H9 (cell line): ENCODE measurements at regions not wholly inside any gene's neighbourhood (a gene's known extent, or its start where the extent isn't known, plus 50 kb on each side); places are given as distances from the start of the nearest gene placed in this dataset.

Source experiments
- DNase-seq: peaks from one replicate; pipeline ENCODE4 v3.0.0-alpha.2; 2017
- H2AFZ ChIP-seq: one replicate; pipeline ENCODE4 v1.6.1; 2013; ENCODE audit warnings: mild to moderate bottlenecking, low read length, control low read depth, moderate library complexity
- H2AK5ac ChIP-seq: 2 replicates; pipeline ENCODE4 v1.6.1; 2013; ENCODE audit warnings: low read length, control low read depth, mixed read lengths; ENCODE audit not compliant: insufficient read length
- H2BK120ac ChIP-seq: one replicate; pipeline ENCODE4 v1.6.1; 2013; ENCODE audit warnings: low read depth, mild to moderate bottlenecking, low read length, control low read depth, inconsistent platforms; ENCODE audit not compliant: poor library complexity, severe bottlenecking
- H2BK12ac ChIP-seq: 2 replicates; pipeline ENCODE4 v1.6.1; 2013; ENCODE audit warnings: low read length, control low read depth, mixed read lengths, low read depth; ENCODE audit not compliant: insufficient read length
- H2BK15ac ChIP-seq: 2 replicates; pipeline ENCODE4 v1.6.1; 2013; ENCODE audit warnings: low read depth, low read length, control low read depth
- H2BK20ac ChIP-seq: one replicate; pipeline ENCODE4 v1.6.1; 2013; ENCODE audit warnings: low read depth, mild to moderate bottlenecking, low read length, control low read depth, inconsistent platforms; ENCODE audit not compliant: poor library complexity, severe bottlenecking
- H2BK5ac ChIP-seq: 2 replicates; pipeline ENCODE4 v1.6.1; 2013; ENCODE audit warnings: low read length, control low read depth, mixed read lengths; ENCODE audit not compliant: insufficient read length
- H3K14ac ChIP-seq: 2 replicates; pipeline ENCODE4 v1.6.1; 2013; ENCODE audit warnings: low read length, control low read depth; ENCODE audit not compliant: insufficient read depth
- H3K18ac ChIP-seq: 2 replicates; pipeline ENCODE4 v1.6.1; 2013; ENCODE audit warnings: low read depth, mild to moderate bottlenecking, mixed read lengths, low read length, control low read depth; ENCODE audit not compliant: insufficient read length
- H3K23ac ChIP-seq: 2 replicates; pipeline ENCODE4 v1.6.1; 2013; ENCODE audit warnings: low read length, control low read depth, mixed read lengths, low read depth; ENCODE audit not compliant: insufficient read length
- H3K23me2 ChIP-seq: 2 replicates; pipeline ENCODE4 v1.6.1; 2013; ENCODE audit warnings: low read depth, mild to moderate bottlenecking, mixed read lengths, low read length, control low read depth; ENCODE audit not compliant: insufficient read length, poor library complexity, severe bottlenecking
- H3K27ac ChIP-seq: 2 replicates; pipeline ENCODE4 v1.5.1; 2013; ENCODE audit warnings: low read length, control low read depth, mixed read lengths, low read depth; ENCODE audit not compliant: insufficient read length
- H3K27me3 ChIP-seq: 2 replicates; pipeline ENCODE4 v1.6.1; 2013; ENCODE audit warnings: low read length, control low read depth, inconsistent platforms; ENCODE audit not compliant: insufficient read depth
- H3K4ac ChIP-seq: 2 replicates; pipeline ENCODE4 v1.6.1; 2013; ENCODE audit warnings: low read depth, mild to moderate bottlenecking, control low read depth, inconsistent platforms, low read length, moderate library complexity
- H3K4me1 ChIP-seq: 2 replicates; pipeline ENCODE4 v1.6.1; 2013; ENCODE audit warnings: low read length, control low read depth, inconsistent platforms; ENCODE audit not compliant: insufficient read depth
- H3K4me2 ChIP-seq: 2 replicates; pipeline ENCODE4 v1.6.1; 2013; ENCODE audit warnings: low read length, control low read depth, mixed read lengths; ENCODE audit not compliant: insufficient read length, insufficient read depth
- H3K56ac ChIP-seq: 2 replicates; pipeline ENCODE4 v1.6.1; 2013; ENCODE audit warnings: low read depth, mild to moderate bottlenecking, mixed read lengths, low read length, control low read depth; ENCODE audit not compliant: insufficient read length
- H3K79me1 ChIP-seq: 2 replicates; pipeline ENCODE4 v1.6.1; 2013; ENCODE audit warnings: low read depth, mild to moderate bottlenecking, moderate library complexity, low read length, control low read depth, inconsistent platforms; ENCODE audit not compliant: insufficient read depth, poor library complexity, severe bottlenecking
- H3K79me2 ChIP-seq: 2 replicates; pipeline ENCODE4 v1.6.1; 2013; ENCODE audit warnings: low read length, control low read depth, inconsistent platforms; ENCODE audit not compliant: insufficient read depth
- H3K9ac ChIP-seq: 2 replicates; pipeline ENCODE4 v1.6.1; 2013; ENCODE audit warnings: low read length, control low read depth, mixed read lengths; ENCODE audit not compliant: insufficient read length; ENCODE audit errors: extremely low read depth
- H3K9me3 ChIP-seq: one replicate; pipeline ENCODE4 v1.6.1; 2013; ENCODE audit warnings: low read depth, low read length, inconsistent platforms; ENCODE audit not compliant: control insufficient read depth
- H3T11ph ChIP-seq: one replicate; pipeline ENCODE4 v1.6.1; 2013; ENCODE audit warnings: mild to moderate bottlenecking, low read length, control low read depth, inconsistent platforms
- H4K20me1 ChIP-seq: one replicate; pipeline ENCODE4 v1.6.1; 2013; ENCODE audit not compliant: control insufficient read depth, insufficient read length, insufficient read depth
- H4K5ac ChIP-seq: 2 replicates; pipeline ENCODE4 v1.6.1; 2013; ENCODE audit warnings: low read depth, mild to moderate bottlenecking, mixed read lengths, low read length, control low read depth; ENCODE audit not compliant: insufficient read length
- H4K8ac ChIP-seq: replicated peaks from 2 replicates; pipeline ENCODE4 v1.6.1; 2013; ENCODE audit warnings: low read length, control low read depth, mixed read lengths, low read depth; ENCODE audit not compliant: insufficient read length
- H4K91ac ChIP-seq: 2 replicates; pipeline ENCODE4 v1.6.1; 2013; ENCODE audit warnings: low read depth, mild to moderate bottlenecking, moderate library complexity, mixed read lengths, low read length, control low read depth; ENCODE audit not compliant: insufficient read length
- H3K27ac Mint-ChIP-seq, 3 experiments: 2 replicates in 2 of 3; 3 replicates in 1 of 3; pipeline ENCODE4 v1.8.0; 2020 to 2021; ENCODE audit warnings: mixed read lengths in 3 of 3, mild to moderate bottlenecking in 1 of 3, moderate library complexity in 1 of 3
- H3K27me3 Mint-ChIP-seq: 2 replicates; pipeline ENCODE4 v1.8.0; 2021; ENCODE audit warnings: low read depth, mild to moderate bottlenecking, moderate library complexity, mixed read lengths
- H3K36me3 Mint-ChIP-seq, 3 experiments: 2 replicates in 2 of 3; 3 replicates in 1 of 3; pipeline ENCODE4 v1.8.0; 2020 to 2021; ENCODE audit warnings: low read depth in 3 of 3, mixed read lengths in 3 of 3; ENCODE audit not compliant: insufficient read depth in 1 of 3
- H3K4me1 Mint-ChIP-seq, 2 experiments: 2 replicates each; pipeline ENCODE4 v1.8.0; 2020; ENCODE audit warnings: mixed read lengths in 2 of 2
- H3K4me3 Mint-ChIP-seq, 2 experiments: 2 replicates in 1 of 2; 3 replicates in 1 of 2; pipeline ENCODE4 v1.8.0; 2020 to 2021; ENCODE audit warnings: mild to moderate bottlenecking in 2 of 2, mixed read lengths in 2 of 2, moderate library complexity in 1 of 2
- H3K9me3 Mint-ChIP-seq, 2 experiments: 2 replicates in 1 of 2; 3 replicates in 1 of 2; pipeline ENCODE4 v1.8.0; 2020; ENCODE audit warnings: mild to moderate bottlenecking in 2 of 2, mixed read lengths in 2 of 2, moderate library complexity in 1 of 2
- CTCF ChIP-seq: fragments of 200-600 bp; sonication (generic); conservative IDR thresholded peaks from 3 replicates; pipeline ENCODE4 v1.8.0; 2021; ENCODE audit warnings: antibody characterized with exemption, mild to moderate bottlenecking
- WGBS: extraction: QIAGEN DNeasy Blood & Tissue Kit; methylation state at CpG from one replicate; pipeline ENCODE4 v1.1.7; 2013; ENCODE audit warnings: missing lambda C conversion rate, low lambda C conversion rate, mixed read lengths; ENCODE audit not compliant: insufficient read length; ENCODE audit errors: extremely low coverage; 5-methylcytosine and 5-hydroxymethylcytosine counted together

DNA sequence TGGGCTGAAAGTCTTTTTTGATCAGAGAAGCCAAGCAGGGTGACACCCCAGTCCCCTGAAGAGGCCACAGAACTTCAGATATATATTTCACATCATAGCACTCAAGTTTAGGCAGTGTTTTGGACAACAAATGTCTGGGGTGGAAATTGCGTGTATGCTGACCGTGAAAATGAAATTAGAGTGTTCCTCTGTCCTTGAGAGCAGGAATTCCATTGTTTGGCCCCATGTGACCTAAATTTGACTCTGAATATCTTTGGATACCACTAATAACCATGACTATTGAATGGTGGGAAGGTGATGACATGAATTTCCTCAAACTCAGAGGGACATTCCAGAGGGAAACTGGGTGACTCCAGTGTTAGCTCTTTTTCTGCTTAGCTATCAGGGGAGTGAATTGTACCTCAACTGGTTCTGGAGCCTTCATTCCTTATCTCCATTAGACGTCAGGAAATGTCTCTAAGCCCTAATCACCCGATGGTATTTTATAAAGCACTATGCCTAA lies 263.5 kb upstream of the RASGRP1 start:
- H3T11ph ChIP-seq: no peak overlapping the region
- no peak overlapping the region for H2BK120ac ChIP-seq
- H3K4me1 Mint-ChIP-seq: peaks cover 5 to 6% of the 10 kb centered on the region in 2 experiments; a peak in 2 of 4 replicates
- no peaks in the 10 kb centered on the region for H3K79me2 ChIP-seq
- no peak overlapping the region for H4K8ac ChIP-seq
- H3K27me3 Mint-ChIP-seq: no peaks in the 10 kb centered on the region
- TF ChIP-seq CTCF: no peak
- H3K4me3 Mint-ChIP-seq: no peak overlapping the region; a peak in 1 of 5 replicates
- no peaks in the 10 kb centered on the region for H3K79me1 ChIP-seq
- H4K20me1 ChIP-seq: no peaks in the 10 kb centered on the region
- no peak overlapping the region for H2BK20ac ChIP-seq
- peaks cover 10% of the 10 kb centered on the region in 2 experiments; a peak in 4 of 5 replicates for H3K9me3 Mint-ChIP-seq
- H2BK15ac ChIP-seq: no peak overlapping the region
- no peak for DNase-seq
- no peak overlapping the region for H2AK5ac ChIP-seq
- H3K27me3 ChIP-seq: no peaks in the 10 kb centered on the region
- no peaks in the 10 kb centered on the region for H3K9me3 ChIP-seq
- H2AFZ ChIP-seq: no peak overlapping the region
- H3K23me2 ChIP-seq: no peaks in the 10 kb centered on the region
- no peak overlapping the region for H3K23ac ChIP-seq
- no peak overlapping the region for H2BK12ac ChIP-seq
- no peak overlapping the region for H3K18ac ChIP-seq
- WGBS: no CpG with 5 or more reads among the region's 4 CpGs
- no peak overlapping the region for H3K9ac ChIP-seq
- H4K91ac ChIP-seq: no peak overlapping the region
- H3K14ac ChIP-seq: no peak overlapping the region
- H3K36me3 Mint-ChIP-seq: no peaks in the 10 kb centered on the region
- H3K27ac Mint-ChIP-seq: peak overlapping the region in 1 of 3 experiments; percentile 62; a peak in 1 of 7 replicates
- no peak overlapping the region for H2BK5ac ChIP-seq
- H3K4me2 ChIP-seq: no peak overlapping the region
- no peak overlapping the region for H4K5ac ChIP-seq
- H3K27ac ChIP-seq: no peak overlapping the region
- no peak overlapping the region for H3K4ac ChIP-seq
- no peak overlapping the region for H3K56ac ChIP-seq
- peaks cover 2% of the 10 kb centered on the region; the same call in 1 of the 2 replicates for H3K4me1 ChIP-seq
